ENCODE measurements at regions not wholly inside any gene's neighbourhood (a gene's known extent, or its start where the extent isn't known, plus 50 kb on each side); places are given as distances from the start of the nearest gene placed in this dataset.
A peak's percentile ranks its signal among the peaks of the same experiment; 100 is the strongest.
"Not testable (repeated sequence)": the region's sequence is repeated elsewhere in the genome, so short reads cannot be mapped to it uniquely, and the experiment has no call there.

DNA sequence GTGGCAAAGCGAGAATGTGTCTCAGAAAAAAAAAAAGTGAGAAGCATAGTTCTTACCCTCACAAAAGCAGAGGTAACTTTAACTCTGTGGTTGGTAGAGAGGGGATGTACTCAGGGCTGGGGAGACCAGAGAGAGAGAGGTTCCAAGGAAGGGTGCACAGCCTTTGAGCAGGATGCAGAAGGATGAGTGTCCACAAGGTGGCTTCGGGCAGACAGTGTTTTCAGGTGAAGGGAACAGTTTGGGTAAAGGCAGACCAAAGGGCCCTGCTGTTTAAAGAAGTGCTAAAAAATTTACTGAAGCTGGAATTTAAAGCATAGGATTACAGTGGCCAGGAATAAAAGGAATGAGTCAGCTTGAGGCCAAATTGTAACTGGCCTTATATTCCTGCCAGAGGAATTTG is 2240.6 kb downstream of the EPHA3 start:
- H3K27ac Mint-ChIP-seq; H3K4me1 Mint-ChIP-seq (ENCODE audit: low read depth in 2 of 2); H3K36me3 Mint-ChIP-seq; DNase-seq (ENCODE audit: low spot score); H3K4me3 Mint-ChIP-seq; H3K27me3 Mint-ChIP-seq; ATAC-seq: not testable (repeated sequence)
- peaks cover 32% of the 10 kb centered on the region for H3K9me3 Mint-ChIP-seq

GRCh38 chr3:91349072-91349471 is 2241.7 kb downstream of the EPHA3 start:
- not testable (repeated sequence) for H3K36me3 Mint-ChIP-seq; H3K4me3 Mint-ChIP-seq; H3K27ac Mint-ChIP-seq; H3K4me1 Mint-ChIP-seq (ENCODE audit: low read depth in 2 of 2); ATAC-seq; DNase-seq (ENCODE audit: low spot score); H3K27me3 Mint-ChIP-seq
- H3K9me3 Mint-ChIP-seq = peaks cover 28% of the 10 kb centered on the region

- H3K27ac Mint-ChIP-seq; DNase-seq (ENCODE audit: low spot score); H3K4me1 Mint-ChIP-seq (ENCODE audit: low read depth in 2 of 2); ATAC-seq; H3K4me3 Mint-ChIP-seq; H3K27me3 Mint-ChIP-seq; H3K36me3 Mint-ChIP-seq: not testable (repeated sequence)
- peaks cover 30% of the 10 kb centered on the region for H3K9me3 Mint-ChIP-seq
These were observed 2244.7 kb downstream of the EPHA3 start for GRCh38 chr3:91352161-91352560.

DNA sequence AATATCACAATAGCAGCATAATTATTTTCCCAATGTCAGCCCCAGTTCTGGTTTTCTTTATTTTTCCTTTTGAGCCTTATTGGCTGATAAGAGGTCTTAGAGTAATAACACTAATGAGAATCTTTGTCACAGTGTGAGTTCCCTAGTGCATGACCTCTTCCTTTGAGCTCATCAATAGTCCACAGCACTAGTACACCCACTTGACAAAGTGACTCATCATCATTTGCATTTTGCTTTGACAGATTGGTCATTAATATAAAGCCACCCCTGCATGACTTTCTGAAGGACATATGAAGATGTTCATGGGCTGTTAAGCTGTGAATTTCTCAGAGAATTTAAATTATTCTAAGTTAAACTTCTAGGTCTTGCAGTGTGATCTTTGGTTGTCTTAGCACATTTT is 2251.9 kb downstream of the EPHA3 start:
- not testable (repeated sequence) for H3K27ac Mint-ChIP-seq; H3K36me3 Mint-ChIP-seq; DNase-seq (ENCODE audit: low spot score); H3K4me3 Mint-ChIP-seq; H3K27me3 Mint-ChIP-seq; ATAC-seq; H3K4me1 Mint-ChIP-seq (ENCODE audit: low read depth in 2 of 2)
- H3K9me3 Mint-ChIP-seq = peaks cover 18% of the 10 kb centered on the region

DNA sequence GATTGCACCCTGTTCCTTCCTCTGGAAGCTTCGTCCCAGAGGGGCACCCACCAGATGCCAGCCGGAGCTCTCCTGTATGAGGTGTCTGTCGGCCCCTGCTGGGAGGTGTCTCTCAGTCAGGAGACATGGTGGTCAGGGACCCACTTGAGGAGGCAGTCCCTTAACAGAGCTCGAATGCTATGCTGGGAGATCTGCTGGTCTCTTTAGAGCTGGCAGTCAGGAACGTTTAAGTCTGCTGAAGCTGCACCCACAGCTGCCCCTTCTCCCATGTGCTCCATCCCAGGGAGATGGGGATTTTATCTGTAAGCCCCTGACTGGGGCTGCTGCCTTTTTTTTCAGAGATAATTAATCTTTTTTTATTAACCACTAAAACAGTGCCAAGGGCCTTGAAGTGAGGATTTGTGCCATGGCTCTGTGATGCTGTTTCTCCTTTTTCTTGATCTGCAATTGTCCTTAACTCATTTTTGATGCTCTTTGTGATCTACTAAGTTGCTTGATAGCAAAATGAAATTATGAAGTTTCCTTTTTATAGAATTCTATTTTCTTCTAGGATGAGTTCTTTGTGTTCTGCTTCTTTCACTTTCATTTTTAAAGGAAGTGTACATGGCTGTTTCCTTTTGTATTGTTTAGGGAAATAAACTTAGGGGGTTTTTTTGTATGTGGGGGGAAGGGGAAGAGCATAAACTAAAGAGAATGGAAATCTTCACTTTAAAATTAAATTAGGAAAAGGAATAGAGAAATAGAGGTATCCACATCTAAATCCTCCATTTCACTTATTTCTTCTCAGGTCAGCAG is 2275.9 kb downstream of the EPHA3 start:
- H3K4me1 Mint-ChIP-seq (ENCODE audit: low read depth in 2 of 2); H3K27me3 Mint-ChIP-seq; H3K27ac Mint-ChIP-seq; ATAC-seq; DNase-seq (ENCODE audit: low spot score): not testable (repeated sequence)
- peaks cover 24% of the 10 kb centered on the region for H3K9me3 Mint-ChIP-seq
- H3K4me3 Mint-ChIP-seq = peak overlapping the region; percentile 6
- H3K36me3 Mint-ChIP-seq = peaks cover 24% of the 10 kb centered on the region

GRCh38 chr3:91403938-91404337 is 2296.5 kb downstream of the EPHA3 start:
- H3K27ac Mint-ChIP-seq, H3K27me3 Mint-ChIP-seq: not testable (repeated sequence)
- H3K9me3 Mint-ChIP-seq = peaks cover 16% of the 10 kb centered on the region

DNA sequence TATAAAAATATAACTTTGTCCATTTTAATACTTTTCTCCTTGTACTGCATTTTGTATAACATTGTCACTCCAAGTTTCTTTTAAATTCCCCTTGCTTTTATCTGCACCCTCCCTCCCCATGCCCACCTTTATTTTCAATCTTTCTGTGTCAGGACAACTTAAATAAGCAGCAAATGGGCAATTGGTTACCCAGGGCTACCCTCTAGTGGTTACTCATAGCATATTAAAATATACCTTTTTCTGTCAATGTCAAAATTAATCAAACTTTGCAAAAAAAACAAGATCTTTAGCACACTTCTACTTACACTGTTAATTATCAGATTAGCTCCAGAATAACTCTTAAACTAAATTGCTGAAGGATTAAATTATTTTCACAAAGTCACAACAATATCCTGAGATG is 2334.6 kb downstream of the EPHA3 start:
- not testable (repeated sequence) for H3K27ac Mint-ChIP-seq; H3K9me3 Mint-ChIP-seq; H3K27me3 Mint-ChIP-seq; ATAC-seq; DNase-seq (ENCODE audit: low spot score); H3K36me3 Mint-ChIP-seq; H3K4me3 Mint-ChIP-seq; H3K4me1 Mint-ChIP-seq (ENCODE audit: low read depth in 2 of 2)

More at GRCh38 chr3:91403938-91404337, 2296.5 kb downstream of the EPHA3 start:
- not testable (repeated sequence) for DNase-seq (ENCODE audit: low spot score); H3K4me1 Mint-ChIP-seq (ENCODE audit: low read depth in 2 of 2); ATAC-seq; H3K4me3 Mint-ChIP-seq; H3K36me3 Mint-ChIP-seq

DNA sequence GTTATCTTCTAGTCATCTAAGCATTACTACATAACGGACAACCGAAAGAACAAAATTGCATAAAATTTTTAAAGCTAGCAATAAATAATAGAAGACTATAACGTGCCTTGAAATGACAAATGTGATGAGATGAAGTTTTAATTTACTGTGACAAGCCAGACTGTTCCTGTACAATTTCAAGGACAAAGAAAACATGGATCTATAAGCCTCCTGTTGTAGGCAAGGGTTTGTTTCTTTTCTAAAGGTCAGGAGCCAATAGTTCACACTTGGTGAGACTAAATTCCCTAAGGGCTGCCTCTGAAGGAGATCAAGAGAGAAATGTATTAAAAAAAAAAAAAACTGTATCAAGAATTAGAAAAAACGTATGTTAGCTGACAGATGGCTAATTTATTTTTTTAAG is 2335.1 kb downstream of the EPHA3 start:
- not testable (repeated sequence) for H3K9me3 Mint-ChIP-seq, ATAC-seq

GRCh38 chr3:91448379-91448778 is 2341.0 kb downstream of the EPHA3 start:
- ATAC-seq, H3K27me3 Mint-ChIP-seq, H3K9me3 Mint-ChIP-seq: not testable (repeated sequence)

More for the DNA sequence above, 2335.1 kb downstream of the EPHA3 start:
- not testable (repeated sequence) for H3K4me3 Mint-ChIP-seq; H3K27me3 Mint-ChIP-seq; DNase-seq (ENCODE audit: low spot score); H3K4me1 Mint-ChIP-seq (ENCODE audit: low read depth in 2 of 2); H3K27ac Mint-ChIP-seq; H3K36me3 Mint-ChIP-seq

GRCh38 chr3:91466517-91466916 is 2359.1 kb downstream of the EPHA3 start:
- not testable (repeated sequence) for H3K27me3 Mint-ChIP-seq; H3K27ac Mint-ChIP-seq; H3K4me1 Mint-ChIP-seq (ENCODE audit: low read depth in 2 of 2); ATAC-seq; H3K4me3 Mint-ChIP-seq; H3K9me3 Mint-ChIP-seq; DNase-seq (ENCODE audit: low spot score); H3K36me3 Mint-ChIP-seq

More at GRCh38 chr3:91448379-91448778, 2341.0 kb downstream of the EPHA3 start:
- not testable (repeated sequence) for H3K4me1 Mint-ChIP-seq (ENCODE audit: low read depth in 2 of 2); DNase-seq (ENCODE audit: low spot score); H3K4me3 Mint-ChIP-seq; H3K27ac Mint-ChIP-seq; H3K36me3 Mint-ChIP-seq

- not testable (repeated sequence) for H3K4me3 Mint-ChIP-seq; H3K27ac Mint-ChIP-seq; DNase-seq (ENCODE audit: low spot score); H3K27me3 Mint-ChIP-seq; H3K9me3 Mint-ChIP-seq; H3K4me1 Mint-ChIP-seq (ENCODE audit: low read depth in 2 of 2); ATAC-seq; H3K36me3 Mint-ChIP-seq
These were observed 2361.8 kb downstream of the EPHA3 start for GRCh38 chr3:91469251-91469650.

DNA sequence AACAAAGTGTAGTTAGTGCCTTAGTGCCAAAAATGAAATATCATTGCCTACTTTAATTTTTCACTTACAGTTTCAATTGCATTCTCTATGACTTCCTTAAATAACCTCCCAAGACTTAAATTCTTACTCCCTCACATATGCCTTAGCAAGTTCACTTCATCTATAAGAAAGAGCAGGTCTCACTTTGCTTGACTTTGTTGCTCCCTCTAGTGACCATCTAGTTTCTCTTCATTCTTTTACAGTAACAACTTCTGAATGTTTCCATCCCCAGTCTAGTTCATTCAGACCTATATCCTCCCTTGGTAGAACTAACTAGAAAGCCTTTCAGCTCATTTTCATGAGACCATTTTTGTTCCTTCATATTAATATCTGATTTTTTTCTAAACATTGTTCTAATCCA is 2377.6 kb downstream of the EPHA3 start:
- H3K9me3 Mint-ChIP-seq = peaks cover 11% of the 10 kb centered on the region
- not testable (repeated sequence) for H3K36me3 Mint-ChIP-seq; DNase-seq (ENCODE audit: low spot score); ATAC-seq; H3K4me1 Mint-ChIP-seq (ENCODE audit: low read depth in 2 of 2); H3K4me3 Mint-ChIP-seq; H3K27me3 Mint-ChIP-seq; H3K27ac Mint-ChIP-seq

- not testable (repeated sequence) for H3K4me1 Mint-ChIP-seq (ENCODE audit: low read depth in 2 of 2); H3K27me3 Mint-ChIP-seq; H3K36me3 Mint-ChIP-seq
These were observed 2378.5 kb downstream of the EPHA3 start for GRCh38 chr3:91485891-91486290.

DNA sequence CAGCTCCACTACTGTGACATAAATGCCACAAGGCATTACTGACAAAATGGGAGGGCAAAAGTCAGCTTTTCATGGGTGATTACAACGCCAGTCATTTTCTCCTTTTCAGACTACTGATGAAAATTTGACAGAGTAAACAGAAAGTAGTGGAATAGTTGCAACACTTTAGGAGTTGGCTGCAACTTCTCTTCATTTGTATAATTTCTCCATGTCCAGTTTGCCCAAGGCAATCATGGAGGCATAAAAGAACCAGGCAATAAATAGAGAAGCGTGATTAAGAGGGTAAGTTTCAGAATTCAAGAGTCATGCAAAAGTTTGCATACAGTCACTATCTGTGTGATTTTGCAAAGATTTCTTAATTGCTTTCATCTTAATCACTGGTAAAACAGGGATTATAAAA is 2390.3 kb downstream of the EPHA3 start:
- DNase-seq (ENCODE audit: low spot score); H3K27ac Mint-ChIP-seq; H3K4me3 Mint-ChIP-seq; H3K36me3 Mint-ChIP-seq; H3K27me3 Mint-ChIP-seq; H3K4me1 Mint-ChIP-seq (ENCODE audit: low read depth in 2 of 2); ATAC-seq; H3K9me3 Mint-ChIP-seq: not testable (repeated sequence)

More at GRCh38 chr3:91485891-91486290, 2378.5 kb downstream of the EPHA3 start:
- H3K4me3 Mint-ChIP-seq; ATAC-seq; H3K27ac Mint-ChIP-seq; DNase-seq (ENCODE audit: low spot score): not testable (repeated sequence)
- H3K9me3 Mint-ChIP-seq = peaks cover 10% of the 10 kb centered on the region

DNA sequence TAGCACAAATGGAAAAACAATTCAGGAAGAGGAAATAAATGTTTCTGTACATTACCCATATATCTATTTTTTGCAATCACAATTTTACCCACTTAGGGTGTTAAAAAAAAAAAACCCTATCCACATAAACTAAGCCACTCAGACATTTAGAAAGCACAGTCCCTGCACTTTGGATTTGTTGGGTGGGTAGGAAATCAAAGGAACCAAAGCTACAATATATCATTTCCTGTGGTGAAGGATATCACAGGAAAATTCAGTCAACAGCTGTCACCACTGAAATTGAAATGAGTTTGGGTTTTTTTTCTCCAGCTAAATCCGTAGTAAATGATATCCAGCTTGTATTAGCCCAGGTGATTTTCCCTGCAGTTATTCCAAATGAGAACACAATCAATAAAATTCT is 2392.4 kb downstream of the EPHA3 start:
- not testable (repeated sequence) for DNase-seq (ENCODE audit: low spot score); H3K36me3 Mint-ChIP-seq; H3K27me3 Mint-ChIP-seq; H3K9me3 Mint-ChIP-seq; ATAC-seq; H3K4me3 Mint-ChIP-seq; H3K4me1 Mint-ChIP-seq (ENCODE audit: low read depth in 2 of 2); H3K27ac Mint-ChIP-seq
